Sciatic nerve (tissue), 2 donors: ENCODE measurements at regions not wholly inside any gene's neighbourhood (a gene's known extent, or its start where the extent isn't known, plus 50 kb on each side); places are given as distances from the start of the nearest gene placed in this dataset.

Experiments used
- ATAC-seq: fragments of 200-7000 bp; cut with Tn5 transposase; one replicate; pipeline ENCODE4 v1.9.1; 2020; ENCODE audit warnings: mild to moderate bottlenecking, moderate library complexity
- DNase-seq: peaks from one replicate; pipeline ENCODE4 v3.0.0-alpha.2; 2020; ENCODE audit warnings: low spot score
- intact Hi-C: fragments of 100-400 bp; cut with DNase I; formaldehyde crosslinking; loops from one replicate; pipeline ENCODE4 v1.14.2; 2022
- donor health status: DM: no; HTN: no; CAD: no.
- donor health status: DM: no; HTN: no; CAD: no.

GRCh38 chr7:12508005-12508404 lies 62.5 kb upstream of the SCIN start:
- DNase-seq (no peak), ATAC-seq (no peak)
- intact Hi-C loops = no loop called here

- DNase-seq (no peak), ATAC-seq (no peak)
- intact Hi-C loops = no loop called here
These were observed 62.0 kb upstream of the SCIN start for GRCh38 chr7:12508554-12508953.

DNA sequence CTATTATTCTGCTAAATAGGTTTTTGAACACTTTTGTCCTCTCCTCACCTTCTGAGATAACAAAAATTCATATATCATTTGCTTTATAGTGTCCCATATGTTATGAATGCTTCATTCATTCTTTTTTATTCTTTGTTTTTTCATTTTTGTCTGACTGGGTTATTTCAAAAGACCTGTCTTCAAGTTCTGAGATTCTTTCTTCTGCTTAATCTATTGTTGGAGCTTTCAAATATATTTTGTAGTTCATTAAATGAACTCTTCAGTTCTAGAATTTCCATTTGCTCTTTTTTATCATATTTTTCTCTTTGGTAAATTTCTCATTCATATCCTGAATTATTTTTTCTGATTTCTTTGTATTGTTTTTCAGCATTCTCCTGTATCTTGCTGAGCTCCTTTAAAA lies 53.1 kb upstream of the SCIN start:
- no peak for ATAC-seq
- intact Hi-C loops = no loop called here
- DNase-seq = no peak

- ATAC-seq = no peak
- intact Hi-C loops = no loop called here
These were observed 51.4 kb upstream of the SCIN start for GRCh38 chr7:12518920-12519681.

DNA sequence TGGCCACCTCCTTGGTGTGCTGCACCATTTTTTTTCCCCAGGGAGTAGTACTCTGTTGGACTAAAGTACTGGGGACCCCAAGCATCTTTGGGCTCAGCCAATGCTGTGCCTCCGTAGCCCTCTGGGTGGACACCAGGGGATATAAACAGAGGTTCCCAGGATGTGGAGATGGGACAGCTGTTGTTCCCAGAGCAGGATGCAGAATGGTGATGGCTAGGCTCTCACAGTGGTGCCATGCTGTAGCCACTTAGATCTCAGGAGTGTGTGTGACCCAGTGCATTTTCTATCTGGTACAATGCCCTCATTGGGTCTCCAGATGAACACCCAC lies 50.9 kb upstream of the SCIN start:
- ATAC-seq (no peak), DNase-seq (no peak)
- intact Hi-C loops = loop anchor here (5.0 kb wide), 1 partner anchor 743 kb away; no protein-coding TSS in a partner anchor

More at GRCh38 chr7:12518920-12519681, 51.4 kb upstream of the SCIN start:
- DNase-seq = no peak
